ENCODE measurements at regions not wholly inside any gene's neighbourhood (a gene's known extent, or its start where the extent isn't known, plus 50 kb on each side); places are given as distances from the start of the nearest gene placed in this dataset.
"Not testable (repeated sequence)": the region's sequence is repeated elsewhere in the genome, so short reads cannot be mapped to it uniquely, and the experiment has no call there.

GRCh38 chr7:104264285-104264684 lies 56.5 kb upstream of the ORC5 start:
- Mint-ChIP-seq H3K4me1 (no peaks in the 10 kb centered on the region), H3K9me3 (peaks cover 8% of the 10 kb centered on the region), H3K27me3 (ENCODE audit: low read depth) (peaks cover 16% of the 10 kb centered on the region), H3K4me3 (no peak overlapping the region), H3K27ac (no peak overlapping the region), H3K36me3 (ENCODE audit: low read depth) (no peaks in the 10 kb centered on the region)
- TF ChIP-seq CTCF (IDR thresholded peaks at IDR 0.05; ENCODE audit: unreplicated experiment in 3 of 3): no peak

GRCh38 chr7:104267701-104268368 lies 60.0 kb upstream of the ORC5 start:
- no peaks in the 10 kb centered on the region for H3K36me3 Mint-ChIP-seq (ENCODE audit: low read depth)
- no peak overlapping the region for H3K27ac Mint-ChIP-seq
- peaks cover 22% of the 10 kb centered on the region for H3K27me3 Mint-ChIP-seq (ENCODE audit: low read depth)
- TF ChIP-seq CTCF (IDR thresholded peaks at IDR 0.05; ENCODE audit: unreplicated experiment in 3 of 3): peak; percentile 47 to 60 (median 49)
- peaks cover 8% of the 10 kb centered on the region for H3K9me3 Mint-ChIP-seq
- no peak overlapping the region for H3K4me3 Mint-ChIP-seq
- no peaks in the 10 kb centered on the region for H3K4me1 Mint-ChIP-seq

- H3K36me3 Mint-ChIP-seq (ENCODE audit: low read depth): no peaks in the 10 kb centered on the region
- no peaks in the 10 kb centered on the region for H3K4me1 Mint-ChIP-seq
- H3K9me3 Mint-ChIP-seq: peaks cover 4% of the 10 kb centered on the region
- no peak overlapping the region for H3K27ac Mint-ChIP-seq
- H3K27me3 Mint-ChIP-seq (ENCODE audit: low read depth): peaks cover 17% of the 10 kb centered on the region
- no peak overlapping the region for H3K4me3 Mint-ChIP-seq
- TF ChIP-seq CTCF (IDR thresholded peaks at IDR 0.05; ENCODE audit: unreplicated experiment in 3 of 3): no peak
Measured at GRCh38 chr7:104271948-104272347, 56.5 kb upstream of the LHFPL3 start.

GRCh38 chr7:104272767-104273384 lies 55.5 kb upstream of the LHFPL3 start:
- H3K36me3 Mint-ChIP-seq (ENCODE audit: low read depth): no peaks in the 10 kb centered on the region
- no peaks in the 10 kb centered on the region for H3K4me1 Mint-ChIP-seq
- H3K4me3 Mint-ChIP-seq: no peak overlapping the region
- TF ChIP-seq CTCF (IDR thresholded peaks at IDR 0.05; ENCODE audit: unreplicated experiment in 3 of 3): peak; percentile 52 to 65 (median 57)
- H3K27me3 Mint-ChIP-seq (ENCODE audit: low read depth): peaks cover 15% of the 10 kb centered on the region
- H3K9me3 Mint-ChIP-seq: peaks cover 4% of the 10 kb centered on the region
- no peak overlapping the region for H3K27ac Mint-ChIP-seq

- Mint-ChIP-seq H3K9me3 (peaks cover 4% of the 10 kb centered on the region), H3K36me3 (ENCODE audit: low read depth) (no peaks in the 10 kb centered on the region)
Measured at GRCh38 chr7:104275900-104276299, 52.5 kb upstream of the LHFPL3 start.

GRCh38 chr7:104276730-104277129 lies 51.7 kb upstream of the LHFPL3 start:
- not testable (repeated sequence) for H3K36me3 Mint-ChIP-seq (ENCODE audit: low read depth); H3K27me3 Mint-ChIP-seq (ENCODE audit: low read depth); H3K4me3 Mint-ChIP-seq; H3K4me1 Mint-ChIP-seq; H3K9me3 Mint-ChIP-seq; H3K27ac Mint-ChIP-seq

More at GRCh38 chr7:104275900-104276299, 52.5 kb upstream of the LHFPL3 start:
- no peak for TF ChIP-seq CTCF (IDR thresholded peaks at IDR 0.05; ENCODE audit: unreplicated experiment in 3 of 3)
- Mint-ChIP-seq H3K4me1 (no peaks in the 10 kb centered on the region), H3K4me3 (no peak overlapping the region), H3K27ac (no peak overlapping the region), H3K27me3 (ENCODE audit: low read depth) (no peaks in the 10 kb centered on the region)

Data from nephron (organoid).